Fibroblast of the conjunctiva (primary cell): ENCODE measurements at regions not wholly inside any gene's neighbourhood (a gene's known extent, or its start where the extent isn't known, plus 50 kb on each side); places are given as distances from the start of the nearest gene placed in this dataset.

Source experiments
- DNase-seq: peaks from one replicate; pipeline ENCODE4 v3.0.0-alpha.2; 2010; ENCODE audit warnings: low read depth

DNA sequence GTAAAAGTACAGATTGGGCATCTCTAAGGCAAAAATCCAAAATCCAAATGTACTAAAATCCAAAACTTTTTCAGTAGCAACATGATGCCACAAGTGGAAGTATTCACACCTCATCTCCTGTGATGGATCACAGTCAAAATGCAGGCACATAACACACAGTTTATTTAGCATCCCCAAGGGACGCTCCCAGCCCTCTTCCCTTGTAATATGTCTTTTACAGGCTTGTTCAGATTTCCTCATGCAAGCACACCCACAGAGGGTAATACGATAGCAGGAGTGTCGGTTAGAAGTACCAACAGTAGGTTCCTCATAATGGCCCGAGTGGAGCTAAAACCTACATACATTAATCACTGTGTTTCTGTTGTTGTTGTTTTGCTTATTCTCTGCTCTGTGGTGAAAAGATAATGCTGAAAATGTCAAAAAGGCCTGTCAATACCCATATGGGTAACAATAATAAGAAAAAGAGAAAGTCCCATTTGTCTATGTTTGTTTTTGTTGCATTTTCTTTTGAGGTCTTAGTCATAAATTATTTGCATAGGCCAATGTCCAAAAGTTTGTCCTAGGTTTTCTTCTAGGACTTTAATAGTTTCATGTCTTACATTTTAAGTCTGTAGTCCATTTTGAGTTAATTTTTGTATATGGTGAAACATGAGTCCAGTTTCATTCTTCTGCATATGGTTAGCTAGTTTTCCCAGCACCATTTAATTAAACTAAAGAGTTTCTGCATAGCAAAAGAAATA lies 133.1 kb downstream of the LRIG3 start:
- peak; percentile 20 for DNase-seq

DNA sequence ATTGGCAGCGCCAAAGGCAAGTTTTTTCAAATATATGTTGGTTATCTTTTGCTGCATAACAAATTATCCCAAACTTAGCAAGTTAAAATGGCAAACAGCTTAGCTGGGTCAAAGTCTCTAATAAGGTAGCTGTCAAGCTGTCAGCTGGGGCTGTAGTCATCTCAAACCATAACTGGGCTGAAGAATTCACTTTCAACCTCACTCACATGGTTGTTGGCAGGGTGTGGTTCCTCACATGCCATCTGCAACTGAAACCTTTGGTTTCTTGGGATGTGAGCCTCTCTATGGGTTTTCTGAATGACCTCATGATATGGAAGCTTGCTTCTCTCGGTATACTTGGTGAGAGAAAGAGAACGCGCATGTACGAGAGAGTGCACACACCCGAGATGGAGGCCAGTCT lies 125.4 kb downstream of the LRIG3 start:
- DNase-seq: no peak

DNA sequence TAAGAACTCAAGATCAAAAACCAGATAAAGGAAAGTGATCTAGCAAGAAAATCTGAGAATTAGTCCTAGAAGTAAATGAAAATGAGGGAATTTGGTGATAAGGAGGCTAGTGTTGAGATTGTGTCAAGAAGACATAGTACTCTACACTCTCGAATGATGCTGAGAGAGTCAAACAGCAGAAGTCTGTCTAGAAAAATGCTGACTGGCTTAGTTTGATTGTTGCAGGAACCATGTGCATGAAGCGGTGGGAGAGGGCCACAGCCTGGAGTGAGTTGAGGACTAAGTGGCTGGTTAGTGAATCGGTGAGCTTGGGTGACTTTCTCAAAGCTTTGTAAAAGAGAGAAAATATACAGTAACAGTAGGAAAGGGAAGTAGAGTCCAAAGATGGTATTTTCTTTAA lies 124.5 kb downstream of the LRIG3 start:
- DNase-seq: no peak

DNA sequence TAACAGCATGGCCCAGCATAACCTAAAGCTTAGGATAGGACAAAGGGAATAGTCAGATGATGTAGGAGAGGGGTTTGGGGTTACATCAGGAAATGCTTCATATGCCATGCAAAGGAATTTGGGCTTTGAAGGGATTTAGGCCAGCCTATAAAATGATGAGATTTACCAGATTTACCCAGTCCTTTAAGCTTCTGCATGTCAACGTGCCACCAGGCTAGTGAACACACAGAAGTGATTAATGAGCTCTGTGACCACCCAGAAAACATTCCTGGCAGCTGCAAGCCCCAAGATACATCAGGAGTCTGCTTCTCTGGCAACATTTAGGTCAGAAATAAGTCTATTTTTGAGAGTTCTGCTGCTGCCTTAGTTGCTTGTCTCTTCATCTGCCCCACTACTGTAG lies 118.3 kb downstream of the LRIG3 start:
- DNase-seq: no peak

DNA sequence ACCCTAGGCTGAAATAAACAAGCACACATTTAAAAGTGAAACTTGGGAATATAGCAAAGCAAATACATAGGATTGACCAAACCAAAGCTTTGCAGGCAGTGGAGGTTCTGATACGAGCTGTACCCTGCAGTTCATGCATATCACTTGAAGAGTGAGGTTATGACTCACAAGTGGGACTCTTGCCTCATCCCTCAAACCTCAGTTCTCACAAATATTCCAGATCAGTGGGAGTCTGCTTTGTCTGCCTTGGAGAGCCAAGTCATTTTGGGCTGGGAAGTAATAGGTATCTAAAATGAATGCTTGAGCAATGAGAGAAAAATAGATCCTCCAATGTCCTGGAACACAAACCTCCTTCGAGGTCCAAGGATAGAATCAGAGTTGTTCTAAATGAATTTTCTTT lies 116.4 kb downstream of the LRIG3 start:
- peak; percentile 58 for DNase-seq

DNA sequence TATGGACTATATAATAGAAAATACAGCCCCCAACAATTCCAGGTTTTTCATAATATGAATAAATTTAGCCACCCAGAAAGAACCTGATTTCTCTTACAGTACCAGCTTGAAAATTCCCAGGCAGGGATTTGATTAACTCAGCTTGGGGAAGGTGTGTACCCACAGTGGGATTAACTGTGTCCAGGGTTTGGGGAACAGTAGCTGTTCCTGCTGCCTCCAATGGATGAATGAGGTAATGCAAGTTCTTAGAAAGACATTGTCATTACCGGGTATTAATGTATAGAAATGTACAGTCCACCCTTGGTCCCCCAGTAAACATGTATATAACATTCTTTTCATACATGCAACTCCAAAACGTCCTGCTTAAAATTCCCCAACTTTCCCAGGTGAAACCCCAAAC lies 115.6 kb downstream of the LRIG3 start:
- no peak for DNase-seq

DNA sequence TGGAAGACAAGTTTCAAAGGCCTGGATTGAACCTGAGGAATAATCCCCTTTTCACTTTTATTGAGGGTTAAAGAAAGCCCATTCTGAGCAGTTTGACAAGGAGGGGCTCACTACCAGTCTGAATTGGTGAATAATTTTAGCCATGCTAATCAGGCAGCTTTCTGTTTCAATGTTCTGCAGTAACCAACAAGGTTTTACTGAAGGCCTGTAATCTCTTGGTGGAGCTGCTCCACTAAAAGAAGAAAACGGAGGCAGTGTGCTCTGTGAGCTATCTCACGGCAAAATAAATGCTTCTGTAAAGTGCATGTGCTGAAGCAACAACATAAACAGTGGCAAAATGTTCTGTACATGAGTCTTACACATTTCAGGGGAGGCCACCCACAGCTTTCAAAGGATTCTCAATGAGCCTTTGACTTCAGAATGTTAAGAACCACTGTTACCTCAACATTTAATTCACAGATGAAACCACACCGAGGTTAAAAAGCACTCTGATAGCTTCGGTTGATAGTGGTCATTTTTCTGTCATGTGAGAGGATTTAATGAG lies 111.2 kb downstream of the LRIG3 start:
- DNase-seq: no peak

DNA sequence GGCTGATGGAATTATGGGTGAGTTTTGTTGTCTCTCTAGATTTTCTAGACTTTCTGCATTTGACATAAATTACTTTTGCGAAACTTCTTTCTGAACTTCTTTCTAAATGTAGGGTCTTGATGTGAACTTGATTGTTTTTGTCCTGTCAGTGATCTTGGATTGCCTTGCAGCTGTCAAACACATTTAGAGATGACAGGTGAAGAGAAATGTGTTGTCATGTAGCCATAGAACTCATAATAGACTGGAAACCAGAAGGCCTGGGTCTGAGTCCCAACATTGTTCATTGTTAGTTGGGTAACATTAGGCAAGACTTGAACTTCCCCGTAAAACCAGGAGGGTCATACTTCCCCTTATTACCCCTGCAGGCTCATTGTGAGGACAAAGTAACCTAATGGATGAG lies 109.0 kb downstream of the LRIG3 start:
- DNase-seq: no peak

DNA sequence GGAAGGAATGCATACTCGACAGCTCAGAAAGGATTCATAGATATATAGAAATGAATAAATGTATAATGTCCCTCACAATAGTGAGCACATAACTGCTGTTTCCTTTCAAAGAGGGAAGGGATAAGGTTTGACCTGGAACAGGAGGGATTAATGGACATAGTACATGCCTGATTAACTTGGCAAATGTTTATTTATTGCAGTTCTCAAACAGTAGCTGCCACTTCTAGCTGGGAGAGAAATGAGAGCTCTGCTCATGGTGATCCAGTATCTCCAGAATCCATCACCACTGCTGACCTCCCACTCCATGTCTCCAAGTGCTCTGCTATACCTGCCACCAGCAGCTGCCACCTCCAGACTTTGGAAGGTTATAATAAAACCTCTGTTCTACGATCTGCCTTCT lies 108.1 kb downstream of the LRIG3 start:
- DNase-seq: no peak

DNA sequence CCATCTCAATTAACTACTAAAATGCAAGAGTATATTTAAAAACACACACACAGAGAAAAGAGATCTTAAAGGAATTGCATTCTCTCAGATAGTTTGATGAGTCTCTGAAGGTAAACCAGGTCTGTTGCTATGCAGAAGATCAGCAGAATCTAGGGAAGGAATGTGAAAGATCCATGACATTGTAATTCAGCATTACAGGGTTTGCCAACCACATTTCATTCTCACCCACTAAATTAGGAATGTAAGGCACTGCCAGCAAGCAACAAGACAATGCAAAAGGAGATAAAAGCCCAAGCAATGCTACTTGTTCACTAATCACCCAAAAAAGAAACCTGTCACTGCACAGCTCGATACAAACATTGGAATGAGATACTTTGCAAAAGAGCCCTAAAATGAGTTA lies 106.3 kb downstream of the LRIG3 start:
- no peak for DNase-seq

DNA sequence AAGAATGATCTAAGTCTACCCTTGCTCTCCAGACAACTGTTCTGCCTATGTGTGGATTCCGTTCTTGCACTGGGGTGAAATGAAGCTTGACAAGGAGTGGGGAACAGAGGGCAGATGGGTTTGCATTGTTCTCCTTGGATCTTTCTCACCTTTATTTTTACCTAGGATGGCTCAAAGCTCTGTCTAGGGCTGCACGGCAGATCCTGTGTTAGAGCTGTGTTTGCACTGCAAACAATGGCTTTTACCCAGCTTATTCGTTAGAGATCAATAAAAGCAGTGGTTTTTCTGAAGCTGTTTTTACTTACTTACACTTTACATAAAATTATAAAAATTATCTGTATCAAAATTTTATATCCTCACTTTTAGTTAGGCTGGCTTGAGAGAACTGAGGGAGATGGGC lies 105.1 kb downstream of the LRIG3 start:
- no peak for DNase-seq

DNA sequence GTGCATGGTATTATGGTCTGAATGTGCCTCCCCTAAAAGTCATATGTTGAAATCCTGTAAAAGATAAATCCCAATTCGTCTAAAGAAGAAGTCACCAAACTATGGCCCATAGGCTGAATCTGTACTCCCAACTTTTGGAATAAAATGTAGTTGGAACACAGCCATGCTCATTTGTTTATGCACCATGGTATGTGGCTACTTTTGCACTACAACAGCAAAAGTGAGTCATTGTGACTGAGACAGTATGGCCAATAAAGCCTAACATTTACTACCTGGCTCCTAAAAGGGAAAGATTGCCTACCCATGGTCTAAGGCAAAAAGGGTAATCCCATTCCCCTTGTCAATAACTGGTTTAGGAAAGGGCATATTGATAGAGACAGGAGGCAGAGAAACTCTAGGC lies 101.8 kb downstream of the LRIG3 start:
- DNase-seq: no peak

DNA sequence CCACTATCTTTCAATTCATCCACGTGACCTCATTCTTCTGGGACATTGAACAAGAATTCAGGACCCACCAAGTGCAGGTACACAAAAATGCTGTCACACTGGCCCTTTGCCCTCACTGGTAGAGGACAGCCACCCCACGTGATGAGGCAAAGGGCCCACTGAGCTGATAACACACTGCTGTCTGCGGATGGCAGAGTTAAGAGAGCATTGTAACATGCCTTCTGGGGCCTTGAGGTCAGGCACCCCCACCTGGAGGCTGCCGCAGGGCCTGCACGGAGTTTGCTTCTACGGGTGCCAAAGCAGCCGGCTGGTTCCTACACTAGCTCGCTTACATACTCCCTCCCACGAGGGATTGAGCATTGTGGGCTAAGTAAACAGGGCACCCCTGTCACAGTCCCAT lies 101.0 kb downstream of the LRIG3 start:
- DNase-seq: no peak

DNA sequence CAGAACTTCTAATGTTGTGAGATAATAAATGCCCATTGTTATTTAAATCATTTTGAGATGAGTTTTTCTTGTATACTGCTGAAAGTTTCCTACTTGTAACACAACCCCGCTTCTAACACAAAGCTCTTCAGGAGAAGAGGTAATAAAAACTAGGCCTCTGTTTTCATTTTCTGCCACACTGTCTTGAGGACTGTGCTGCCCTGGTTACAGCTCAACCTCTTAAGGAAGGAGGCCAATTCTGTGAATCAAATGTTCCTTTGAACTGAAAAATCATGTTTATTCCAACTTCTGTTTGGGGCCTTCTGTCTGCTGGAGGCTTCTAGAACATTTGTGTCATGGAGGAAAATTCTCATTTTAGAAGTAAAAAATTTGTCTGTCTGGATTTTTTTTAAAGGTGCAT lies 100.3 kb downstream of the LRIG3 start:
- no peak for DNase-seq
